WTC11 (cell line): ENCODE measurements at regions not wholly inside any gene's neighbourhood (a gene's known extent, or its start where the extent isn't known, plus 50 kb on each side); places are given as distances from the start of the nearest gene placed in this dataset.
A peak's percentile ranks its signal among the peaks of the same experiment; 100 is the strongest.

Source experiments
- ATAC-seq: fragments of 200-7000 bp; cut with Tn5 transposase; 2 replicates; pipeline ENCODE4 v1.10.0; 2021; ENCODE audit warnings: mild to moderate bottlenecking, moderate library complexity
- CTCF ChIA-PET: fragments of 300-600 bp; sonication (Branson Sonifier 250); formaldehyde crosslinking; loops from one replicate; lab custom pipeline; 2021; ENCODE audit warnings: antibody characterized with exemption; lab: Charles Lee
- POLR2A ChIA-PET: fragments of 350-600 bp; sonication (Branson Sonifier 250); formaldehyde crosslinking; loops from one replicate; lab custom pipeline; 2021; ENCODE audit warnings: antibody characterized with exemption; lab: Charles Lee
- DNase-seq: peaks from one replicate; pipeline ENCODE4 v3.0.0; 2021; ENCODE audit warnings: low spot score
- H3K27ac Mint-ChIP-seq: 2 replicates; pipeline ENCODE4 v1.8.0; 2021; ENCODE audit warnings: mixed read lengths
- H3K27me3 Mint-ChIP-seq: 2 replicates; pipeline ENCODE4 v1.8.0; 2021; ENCODE audit warnings: low read depth, mild to moderate bottlenecking, moderate library complexity, mixed read lengths
- H3K36me3 Mint-ChIP-seq: 2 replicates; pipeline ENCODE4 v1.8.0; 2021; ENCODE audit warnings: mixed read lengths
- H3K4me1 Mint-ChIP-seq: 2 replicates; pipeline ENCODE4 v1.8.0; 2022; ENCODE audit warnings: mixed read lengths
- H3K4me3 Mint-ChIP-seq: 2 replicates; pipeline ENCODE4 v1.8.0; 2021; ENCODE audit warnings: mild to moderate bottlenecking, moderate library complexity, mixed read lengths
- H3K9me3 Mint-ChIP-seq: 2 replicates; pipeline ENCODE4 v1.8.0; 2021; ENCODE audit warnings: mixed read lengths
- ATF1 ChIP-seq: sonication (generic); formaldehyde crosslinking; IDR thresholded peaks from 2 replicates; pipeline ENCODE4 v1.8.1; 2023; ENCODE audit warnings: mild to moderate bottlenecking, moderate library complexity, missing genetic modification reagents
- ATF6 ChIP-seq: sonication (generic); formaldehyde crosslinking; IDR thresholded peaks from 2 replicates; pipeline ENCODE4 v1.8.1; 2023; ENCODE audit warnings: mild to moderate bottlenecking, missing genetic modification reagents
- E2F4 ChIP-seq: sonication (generic); formaldehyde crosslinking; IDR thresholded peaks from 2 replicates; pipeline ENCODE4 v1.8.1; 2022; ENCODE audit warnings: low read depth, mild to moderate bottlenecking, moderate library complexity, missing genetic modification reagents, borderline replicate concordance
- ELF4 ChIP-seq: sonication (generic); formaldehyde crosslinking; IDR thresholded peaks from 2 replicates; pipeline ENCODE4 v1.8.1; 2022; ENCODE audit warnings: low read depth, mild to moderate bottlenecking, moderate library complexity, missing genetic modification reagents
- NFE2L1 ChIP-seq: sonication (generic); formaldehyde crosslinking; IDR thresholded peaks from 2 replicates; pipeline ENCODE4 v1.8.1; 2023; ENCODE audit warnings: missing genetic modification reagents
- OVOL2 ChIP-seq: fragments of 250-450 bp; sonication (Bioruptor Pico); IDR thresholded peaks from 2 replicates; pipeline ENCODE4 v1.9.0; 2021; ENCODE audit warnings: mild to moderate bottlenecking, borderline replicate concordance
- PRRX2 ChIP-seq: fragments of 250-450 bp; sonication (Bioruptor Pico); IDR thresholded peaks from 2 replicates; pipeline ENCODE4 v1.8.0; 2021; ENCODE audit warnings: mild to moderate bottlenecking
- TP53 ChIP-seq: sonication (generic); formaldehyde crosslinking; IDR thresholded peaks from 2 replicates; pipeline ENCODE4 v1.8.1; 2023; ENCODE audit warnings: mild to moderate bottlenecking, missing genetic modification reagents
- USF1 ChIP-seq: sonication (generic); formaldehyde crosslinking; IDR thresholded peaks from 2 replicates; pipeline ENCODE4 v1.8.0; 2022; ENCODE audit warnings: mild to moderate bottlenecking, missing genetic modification reagents
- ZNF416 ChIP-seq: fragments of 250-450 bp; sonication (Bioruptor Pico); IDR thresholded peaks from 2 replicates; pipeline ENCODE4 v1.9.0; 2021; ENCODE audit warnings: mild to moderate bottlenecking, inconsistent platforms
- ZNF425 ChIP-seq: fragments of 250-450 bp; sonication (Bioruptor Pico); conservative IDR thresholded peaks from 2 replicates; pipeline ENCODE4 v1.9.0; 2021; ENCODE audit warnings: mild to moderate bottlenecking
- TF ChIP-seq, protein P1 (sequence below): sonication (generic); formaldehyde crosslinking; IDR thresholded peaks from 2 replicates; pipeline ENCODE4 v1.8.0; 2023; ENCODE audit warnings: missing genetic modification reagents, mild to moderate bottlenecking, borderline replicate concordance
- TF ChIP-seq, protein P2 (sequence below): sonication (generic); formaldehyde crosslinking; IDR thresholded peaks from 2 replicates; pipeline ENCODE4 v1.8.0; 2023; ENCODE audit warnings: missing genetic modification reagents
- TF ChIP-seq, protein P3 (sequence below): fragments of 250-450 bp; sonication (Bioruptor Pico); IDR thresholded peaks from 2 replicates; pipeline ENCODE4 v2.1.2; 2022; ENCODE audit warnings: mild to moderate bottlenecking, moderate library complexity
- TF ChIP-seq, protein P4 (sequence below): sonication (generic); formaldehyde crosslinking; IDR thresholded peaks from 2 replicates; pipeline ENCODE4 v1.8.1; 2023; ENCODE audit warnings: mild to moderate bottlenecking, missing genetic modification reagents, borderline replicate concordance

GRCh38 chr9:27676827-27677226 lies 103.5 kb upstream of the C9orf72 start:
- POLR2A ChIA-PET: no interaction called here
- Mint-ChIP-seq H3K27me3 (peaks cover 7% of the 10 kb centered on the region), H3K4me3 (no peak overlapping the region), H3K36me3 (no peaks in the 10 kb centered on the region), H3K27ac (no peak overlapping the region), H3K9me3 (peaks cover 8% of the 10 kb centered on the region), H3K4me1 (peaks cover 62% of the 10 kb centered on the region)
- ATAC-seq (no peak), DNase-seq (no peak)
- TF ChIP-seq NFE2L1 (CRISPR knock-in tag) (no peak), E2F4 (no peak), ATF1 (CRISPR knock-in tag) (no peak), PRRX2 (no peak)
- CTCF ChIA-PET: no interaction called here

DNA sequence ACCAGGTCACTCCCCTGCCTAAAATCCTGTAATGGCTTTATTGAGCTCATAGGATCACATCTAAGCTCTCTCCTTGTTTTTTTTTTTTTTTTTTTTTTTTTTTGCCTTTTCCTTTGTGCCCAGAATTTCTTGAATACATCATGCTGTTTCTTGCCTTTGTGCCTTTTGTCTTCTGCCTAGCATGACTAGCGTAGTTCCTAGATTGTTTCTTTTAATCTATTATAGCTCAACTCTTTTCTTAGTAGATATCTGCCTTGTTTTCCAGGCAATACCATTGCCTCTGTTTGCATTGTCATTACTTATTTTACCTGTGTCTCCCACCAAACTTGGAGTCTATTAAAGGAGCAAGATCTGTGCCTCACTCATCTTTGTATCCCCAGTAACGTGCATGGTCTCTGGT lies 106.1 kb upstream of the C9orf72 start:
- no peak overlapping the region for H3K4me3 Mint-ChIP-seq
- CTCF ChIA-PET: no interaction called here
- H3K9me3 Mint-ChIP-seq: peaks cover 8% of the 10 kb centered on the region
- no peak overlapping the region for H3K27ac Mint-ChIP-seq
- H3K4me1 Mint-ChIP-seq: peaks cover 38% of the 10 kb centered on the region
- DNase-seq (no peak), ATAC-seq (peak; percentile 53)
- no peaks in the 10 kb centered on the region; the same call in 1 of the 2 replicates for H3K27me3 Mint-ChIP-seq
- POLR2A ChIA-PET: interaction anchor here (0.9 kb wide), 1 partner anchor 14 kb away, joined by 3 read pairs; no protein-coding TSS in a partner anchor
- TF ChIP-seq ATF6 (CRISPR knock-in tag): no peak
- no peak for TF ChIP-seq ZNF425
- no peak for TF ChIP-seq TP53 (CRISPR knock-in tag)
- no peak for TF ChIP-seq ELF4 (CRISPR knock-in tag)
- TF ChIP-seq, protein P1, sequence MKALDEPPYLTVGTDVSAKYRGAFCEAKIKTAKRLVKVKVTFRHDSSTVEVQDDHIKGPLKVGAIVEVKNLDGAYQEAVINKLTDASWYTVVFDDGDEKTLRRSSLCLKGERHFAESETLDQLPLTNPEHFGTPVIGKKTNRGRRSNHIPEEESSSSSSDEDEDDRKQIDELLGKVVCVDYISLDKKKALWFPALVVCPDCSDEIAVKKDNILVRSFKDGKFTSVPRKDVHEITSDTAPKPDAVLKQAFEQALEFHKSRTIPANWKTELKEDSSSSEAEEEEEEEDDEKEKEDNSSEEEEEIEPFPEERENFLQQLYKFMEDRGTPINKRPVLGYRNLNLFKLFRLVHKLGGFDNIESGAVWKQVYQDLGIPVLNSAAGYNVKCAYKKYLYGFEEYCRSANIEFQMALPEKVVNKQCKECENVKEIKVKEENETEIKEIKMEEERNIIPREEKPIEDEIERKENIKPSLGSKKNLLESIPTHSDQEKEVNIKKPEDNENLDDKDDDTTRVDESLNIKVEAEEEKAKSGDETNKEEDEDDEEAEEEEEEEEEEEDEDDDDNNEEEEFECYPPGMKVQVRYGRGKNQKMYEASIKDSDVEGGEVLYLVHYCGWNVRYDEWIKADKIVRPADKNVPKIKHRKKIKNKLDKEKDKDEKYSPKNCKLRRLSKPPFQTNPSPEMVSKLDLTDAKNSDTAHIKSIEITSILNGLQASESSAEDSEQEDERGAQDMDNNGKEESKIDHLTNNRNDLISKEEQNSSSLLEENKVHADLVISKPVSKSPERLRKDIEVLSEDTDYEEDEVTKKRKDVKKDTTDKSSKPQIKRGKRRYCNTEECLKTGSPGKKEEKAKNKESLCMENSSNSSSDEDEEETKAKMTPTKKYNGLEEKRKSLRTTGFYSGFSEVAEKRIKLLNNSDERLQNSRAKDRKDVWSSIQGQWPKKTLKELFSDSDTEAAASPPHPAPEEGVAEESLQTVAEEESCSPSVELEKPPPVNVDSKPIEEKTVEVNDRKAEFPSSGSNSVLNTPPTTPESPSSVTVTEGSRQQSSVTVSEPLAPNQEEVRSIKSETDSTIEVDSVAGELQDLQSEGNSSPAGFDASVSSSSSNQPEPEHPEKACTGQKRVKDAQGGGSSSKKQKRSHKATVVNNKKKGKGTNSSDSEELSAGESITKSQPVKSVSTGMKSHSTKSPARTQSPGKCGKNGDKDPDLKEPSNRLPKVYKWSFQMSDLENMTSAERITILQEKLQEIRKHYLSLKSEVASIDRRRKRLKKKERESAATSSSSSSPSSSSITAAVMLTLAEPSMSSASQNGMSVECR (CRISPR knock-in tag): no peak
- TF ChIP-seq, protein P2, sequence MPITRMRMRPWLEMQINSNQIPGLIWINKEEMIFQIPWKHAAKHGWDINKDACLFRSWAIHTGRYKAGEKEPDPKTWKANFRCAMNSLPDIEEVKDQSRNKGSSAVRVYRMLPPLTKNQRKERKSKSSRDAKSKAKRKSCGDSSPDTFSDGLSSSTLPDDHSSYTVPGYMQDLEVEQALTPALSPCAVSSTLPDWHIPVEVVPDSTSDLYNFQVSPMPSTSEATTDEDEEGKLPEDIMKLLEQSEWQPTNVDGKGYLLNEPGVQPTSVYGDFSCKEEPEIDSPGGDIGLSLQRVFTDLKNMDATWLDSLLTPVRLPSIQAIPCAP (CRISPR knock-in tag): no peak
- no peaks in the 10 kb centered on the region for H3K36me3 Mint-ChIP-seq

GRCh38 chr9:27683181-27683580 lies 109.9 kb upstream of the C9orf72 start:
- ChIA-PET CTCF (no interaction called here), POLR2A (no interaction called here)
- H3K9me3 Mint-ChIP-seq: no peaks in the 10 kb centered on the region
- no peaks in the 10 kb centered on the region for H3K36me3 Mint-ChIP-seq
- H3K27me3 Mint-ChIP-seq: no peaks in the 10 kb centered on the region; the same call in 1 of the 2 replicates
- no peak overlapping the region for H3K4me3 Mint-ChIP-seq
- ATAC-seq: no peak
- DNase-seq: no peak
- H3K4me1 Mint-ChIP-seq: peaks cover 22% of the 10 kb centered on the region
- H3K27ac Mint-ChIP-seq: peak overlapping the region; percentile 13; the same call in 1 of the 2 replicates
- TF ChIP-seq, protein P3, sequence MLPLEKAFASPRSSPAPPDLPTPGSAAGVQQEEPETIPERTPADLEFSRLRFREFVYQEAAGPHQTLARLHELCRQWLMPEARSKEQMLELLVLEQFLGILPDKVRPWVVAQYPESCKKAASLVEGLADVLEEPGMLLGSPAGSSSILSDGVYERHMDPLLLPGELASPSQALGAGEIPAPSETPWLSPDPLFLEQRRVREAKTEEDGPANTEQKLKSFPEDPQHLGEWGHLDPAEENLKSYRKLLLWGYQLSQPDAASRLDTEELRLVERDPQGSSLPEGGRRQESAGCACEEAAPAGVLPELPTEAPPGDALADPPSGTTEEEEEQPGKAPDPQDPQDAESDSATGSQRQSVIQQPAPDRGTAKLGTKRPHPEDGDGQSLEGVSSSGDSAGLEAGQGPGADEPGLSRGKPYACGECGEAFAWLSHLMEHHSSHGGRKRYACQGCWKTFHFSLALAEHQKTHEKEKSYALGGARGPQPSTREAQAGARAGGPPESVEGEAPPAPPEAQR (CRISPR knock-in tag): no peak
- TF ChIP-seq, protein P4, sequence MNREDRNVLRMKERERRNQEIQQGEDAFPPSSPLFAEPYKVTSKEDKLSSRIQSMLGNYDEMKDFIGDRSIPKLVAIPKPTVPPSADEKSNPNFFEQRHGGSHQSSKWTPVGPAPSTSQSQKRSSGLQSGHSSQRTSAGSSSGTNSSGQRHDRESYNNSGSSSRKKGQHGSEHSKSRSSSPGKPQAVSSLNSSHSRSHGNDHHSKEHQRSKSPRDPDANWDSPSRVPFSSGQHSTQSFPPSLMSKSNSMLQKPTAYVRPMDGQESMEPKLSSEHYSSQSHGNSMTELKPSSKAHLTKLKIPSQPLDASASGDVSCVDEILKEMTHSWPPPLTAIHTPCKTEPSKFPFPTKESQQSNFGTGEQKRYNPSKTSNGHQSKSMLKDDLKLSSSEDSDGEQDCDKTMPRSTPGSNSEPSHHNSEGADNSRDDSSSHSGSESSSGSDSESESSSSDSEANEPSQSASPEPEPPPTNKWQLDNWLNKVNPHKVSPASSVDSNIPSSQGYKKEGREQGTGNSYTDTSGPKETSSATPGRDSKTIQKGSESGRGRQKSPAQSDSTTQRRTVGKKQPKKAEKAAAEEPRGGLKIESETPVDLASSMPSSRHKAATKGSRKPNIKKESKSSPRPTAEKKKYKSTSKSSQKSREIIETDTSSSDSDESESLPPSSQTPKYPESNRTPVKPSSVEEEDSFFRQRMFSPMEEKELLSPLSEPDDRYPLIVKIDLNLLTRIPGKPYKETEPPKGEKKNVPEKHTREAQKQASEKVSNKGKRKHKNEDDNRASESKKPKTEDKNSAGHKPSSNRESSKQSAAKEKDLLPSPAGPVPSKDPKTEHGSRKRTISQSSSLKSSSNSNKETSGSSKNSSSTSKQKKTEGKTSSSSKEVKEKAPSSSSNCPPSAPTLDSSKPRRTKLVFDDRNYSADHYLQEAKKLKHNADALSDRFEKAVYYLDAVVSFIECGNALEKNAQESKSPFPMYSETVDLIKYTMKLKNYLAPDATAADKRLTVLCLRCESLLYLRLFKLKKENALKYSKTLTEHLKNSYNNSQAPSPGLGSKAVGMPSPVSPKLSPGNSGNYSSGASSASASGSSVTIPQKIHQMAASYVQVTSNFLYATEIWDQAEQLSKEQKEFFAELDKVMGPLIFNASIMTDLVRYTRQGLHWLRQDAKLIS: no peak
- TF ChIP-seq NFE2L1 (CRISPR knock-in tag) (no peak), OVOL2 (no peak), USF1 (no peak), ZNF416 (CRISPR knock-in tag) (no peak)
